ENCODE measurements at regions not wholly inside any gene's neighbourhood (a gene's known extent, or its start where the extent isn't known, plus 50 kb on each side); places are given as distances from the start of the nearest gene placed in this dataset.
"Not testable (repeated sequence)": the region's sequence is repeated elsewhere in the genome, so short reads cannot be mapped to it uniquely, and the experiment has no call there.

DNA sequence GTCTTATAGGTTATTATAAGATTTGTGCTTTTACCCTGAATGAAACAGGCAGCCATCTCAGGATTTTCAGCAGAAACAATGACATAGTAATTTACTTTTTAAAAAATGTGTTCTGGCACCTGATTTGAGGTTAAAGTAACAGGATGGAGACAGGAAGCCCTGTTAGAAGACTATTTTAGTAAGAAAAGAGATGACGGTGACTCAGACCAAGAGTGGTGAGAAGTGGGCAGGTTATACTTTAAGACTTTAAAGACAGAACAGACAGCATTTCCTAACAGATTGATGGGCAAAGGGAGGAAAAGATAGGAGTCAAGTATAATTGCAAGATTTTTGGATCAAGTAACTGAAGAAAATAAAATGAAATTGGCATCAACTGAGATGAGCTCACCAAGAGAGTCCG, 436.8 kb upstream of the NR5A2 start:
- Mint-ChIP-seq H3K36me3 (no peaks in the 10 kb centered on the region), H3K9me3 (no peaks in the 10 kb centered on the region), H3K27me3 (no peaks in the 10 kb centered on the region), H3K4me1 (ENCODE audit: unreplicated experiment) (no peaks in the 10 kb centered on the region), H3K27ac (no peak overlapping the region), H3K4me3 (no peak overlapping the region)
- TF ChIP-seq, protein P1, sequence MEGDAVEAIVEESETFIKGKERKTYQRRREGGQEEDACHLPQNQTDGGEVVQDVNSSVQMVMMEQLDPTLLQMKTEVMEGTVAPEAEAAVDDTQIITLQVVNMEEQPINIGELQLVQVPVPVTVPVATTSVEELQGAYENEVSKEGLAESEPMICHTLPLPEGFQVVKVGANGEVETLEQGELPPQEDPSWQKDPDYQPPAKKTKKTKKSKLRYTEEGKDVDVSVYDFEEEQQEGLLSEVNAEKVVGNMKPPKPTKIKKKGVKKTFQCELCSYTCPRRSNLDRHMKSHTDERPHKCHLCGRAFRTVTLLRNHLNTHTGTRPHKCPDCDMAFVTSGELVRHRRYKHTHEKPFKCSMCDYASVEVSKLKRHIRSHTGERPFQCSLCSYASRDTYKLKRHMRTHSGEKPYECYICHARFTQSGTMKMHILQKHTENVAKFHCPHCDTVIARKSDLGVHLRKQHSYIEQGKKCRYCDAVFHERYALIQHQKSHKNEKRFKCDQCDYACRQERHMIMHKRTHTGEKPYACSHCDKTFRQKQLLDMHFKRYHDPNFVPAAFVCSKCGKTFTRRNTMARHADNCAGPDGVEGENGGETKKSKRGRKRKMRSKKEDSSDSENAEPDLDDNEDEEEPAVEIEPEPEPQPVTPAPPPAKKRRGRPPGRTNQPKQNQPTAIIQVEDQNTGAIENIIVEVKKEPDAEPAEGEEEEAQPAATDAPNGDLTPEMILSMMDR (conservative IDR thresholded peaks at IDR 0.05), result no peak
- DNase-seq (ENCODE audit: extremely low spot score, unreplicated experiment), result no peak

GRCh38 chr1:199591468-199591867, 436.0 kb upstream of the NR5A2 start:
- H3K27me3 Mint-ChIP-seq, result no peaks in the 10 kb centered on the region
- H3K9me3 Mint-ChIP-seq, result no peaks in the 10 kb centered on the region
- H3K27ac Mint-ChIP-seq, result no peak overlapping the region
- no peaks in the 10 kb centered on the region for H3K36me3 Mint-ChIP-seq
- TF ChIP-seq, protein P1 (conservative IDR thresholded peaks at IDR 0.05), result no peak
- H3K4me1 Mint-ChIP-seq (ENCODE audit: unreplicated experiment), result no peaks in the 10 kb centered on the region
- no peak overlapping the region for H3K4me3 Mint-ChIP-seq
- DNase-seq (ENCODE audit: extremely low spot score, unreplicated experiment), result no peak

DNA sequence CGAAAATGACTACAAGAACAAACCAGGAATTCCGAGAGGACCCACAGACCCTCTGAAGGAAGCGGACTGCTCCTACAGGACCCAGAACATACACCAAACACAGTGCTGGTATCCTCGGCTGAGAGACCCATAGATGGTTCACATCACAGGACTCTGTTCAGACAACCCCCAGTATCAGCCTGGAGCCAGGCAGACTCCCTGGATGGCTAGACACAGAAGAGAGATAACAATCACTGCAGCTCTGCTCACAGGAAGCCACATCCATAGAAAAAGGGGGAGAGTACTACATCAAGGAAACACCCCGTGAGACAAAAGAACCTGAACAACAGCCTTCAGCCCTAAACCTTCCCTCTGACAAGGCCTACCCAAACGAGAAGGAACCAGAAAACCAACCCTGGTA, 434.0 kb upstream of the NR5A2 start:
- TF ChIP-seq, protein P1 (conservative IDR thresholded peaks at IDR 0.05), result no peak
- Mint-ChIP-seq H3K36me3 (no peaks in the 10 kb centered on the region), H3K4me1 (ENCODE audit: unreplicated experiment) (no peaks in the 10 kb centered on the region), H3K27me3 (no peaks in the 10 kb centered on the region), H3K9me3 (no peaks in the 10 kb centered on the region), H3K4me3 (no peak overlapping the region), H3K27ac (no peak overlapping the region)
- DNase-seq (ENCODE audit: extremely low spot score, unreplicated experiment), result no peak

DNA sequence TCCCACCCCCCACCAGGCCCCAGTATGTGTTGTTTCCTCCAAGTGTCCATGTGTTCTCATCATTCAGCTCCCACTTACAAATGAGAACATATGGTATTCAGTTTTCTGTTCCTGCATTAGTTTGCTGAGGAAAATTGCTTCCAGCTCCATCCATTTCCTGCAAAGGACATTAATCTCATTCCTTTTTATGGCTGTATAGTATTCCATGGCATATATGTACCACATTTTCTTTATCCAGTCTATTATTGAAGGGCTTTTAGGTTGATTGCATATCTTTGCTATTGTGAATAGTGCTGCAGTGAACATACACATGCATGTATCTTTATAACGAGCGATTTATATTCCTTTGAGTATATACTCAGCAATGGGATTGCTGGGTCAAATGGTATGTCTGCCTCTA, 431.1 kb upstream of the NR5A2 start:
- H3K27ac Mint-ChIP-seq; H3K4me3 Mint-ChIP-seq; H3K27me3 Mint-ChIP-seq; H3K4me1 Mint-ChIP-seq (ENCODE audit: unreplicated experiment); H3K36me3 Mint-ChIP-seq; DNase-seq (ENCODE audit: extremely low spot score, unreplicated experiment); H3K9me3 Mint-ChIP-seq: not testable (repeated sequence)

DNA sequence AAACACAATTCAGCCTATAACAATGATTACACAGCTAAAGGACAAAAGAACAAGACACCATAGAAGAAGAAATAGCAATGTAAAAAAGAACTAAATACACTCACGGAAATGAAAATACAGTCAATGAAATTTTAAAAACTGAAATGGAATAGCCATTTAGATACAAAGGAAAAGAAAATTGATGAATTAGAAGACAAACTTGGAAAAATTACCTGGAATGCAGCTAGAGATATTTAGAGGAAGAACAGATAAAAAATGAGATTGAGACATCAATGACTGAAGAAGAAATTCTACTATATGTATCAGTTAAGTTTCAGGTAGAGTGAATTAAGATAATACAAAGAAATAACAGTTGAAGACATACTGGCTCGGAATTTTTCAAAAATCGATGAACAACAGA, 430.4 kb upstream of the NR5A2 start:
- Mint-ChIP-seq H3K36me3 (no peaks in the 10 kb centered on the region), H3K4me3 (no peak overlapping the region), H3K27me3 (peaks cover 5% of the 10 kb centered on the region), H3K9me3 (peaks cover 5% of the 10 kb centered on the region), H3K27ac (no peak overlapping the region), H3K4me1 (ENCODE audit: unreplicated experiment) (no peaks in the 10 kb centered on the region)
- DNase-seq (ENCODE audit: extremely low spot score, unreplicated experiment), result no peak
- TF ChIP-seq, protein P1 (conservative IDR thresholded peaks at IDR 0.05), result no peak

GRCh38 chr1:199608414-199608813, 419.1 kb upstream of the NR5A2 start:
- H3K9me3 Mint-ChIP-seq, result no peaks in the 10 kb centered on the region
- no peak overlapping the region for H3K4me3 Mint-ChIP-seq
- no peak overlapping the region for H3K27ac Mint-ChIP-seq
- H3K36me3 Mint-ChIP-seq, result no peaks in the 10 kb centered on the region
- DNase-seq (ENCODE audit: extremely low spot score, unreplicated experiment), result no peak
- TF ChIP-seq, protein P1 (conservative IDR thresholded peaks at IDR 0.05), result no peak
- H3K27me3 Mint-ChIP-seq, result peaks cover 4% of the 10 kb centered on the region
- no peaks in the 10 kb centered on the region for H3K4me1 Mint-ChIP-seq (ENCODE audit: unreplicated experiment)

All from type B pancreatic cell (in vitro differentiated cells).